GM21619 (cell line): ENCODE measurements at regions not wholly inside any gene's neighbourhood (a gene's known extent, or its start where the extent isn't known, plus 50 kb on each side); places are given as distances from the start of the nearest gene placed in this dataset.
"Not testable (repeated sequence)": the region's sequence is repeated elsewhere in the genome, so short reads cannot be mapped to it uniquely, and the experiment has no call there.

Experiments used
- ATAC-seq: cut with Tn5 transposase; IDR thresholded peaks from one replicate; pipeline ENCODE4 v1.9.1; 2021; ENCODE audit not compliant: unreplicated experiment

GRCh38 chr12:118536306-118536906, 160.1 kb downstream of the SUDS3 start:
- no peak for ATAC-seq

GRCh38 chr12:118537481-118537917, 161.1 kb downstream of the SUDS3 start:
- no peak for ATAC-seq

GRCh38 chr12:118541071-118541470, 164.7 kb downstream of the SUDS3 start:
- ATAC-seq: no peak

- no peak for ATAC-seq
Measured at GRCh38 chr12:118541934-118542333, 165.6 kb downstream of the SUDS3 start.

- no peak for ATAC-seq
Measured at GRCh38 chr12:118543651-118544050, 167.3 kb downstream of the SUDS3 start.

GRCh38 chr12:118544569-118544968, 168.2 kb downstream of the SUDS3 start:
- no peak for ATAC-seq

GRCh38 chr12:118547606-118548005, 171.3 kb downstream of the SUDS3 start:
- not testable (repeated sequence) for ATAC-seq

GRCh38 chr12:118548887-118549509, 172.6 kb downstream of the SUDS3 start:
- ATAC-seq: no peak

GRCh38 chr12:118549510-118549980, 173.2 kb downstream of the SUDS3 start:
- no peak for ATAC-seq

- ATAC-seq: no peak
Measured at GRCh38 chr12:118553856-118554504, 177.6 kb downstream of the SUDS3 start.

- ATAC-seq: no peak
Measured at GRCh38 chr12:118558941-118559340, 182.6 kb downstream of the SUDS3 start.

GRCh38 chr12:118560733-118561132, 184.4 kb downstream of the SUDS3 start:
- ATAC-seq: no peak

- ATAC-seq: no peak
Measured at GRCh38 chr12:118571730-118572129, 195.4 kb downstream of the SUDS3 start.

- no peak for ATAC-seq
Measured at GRCh38 chr12:118574288-118574687, 197.9 kb downstream of the SUDS3 start.

- no peak for ATAC-seq
Measured at GRCh38 chr12:118575730-118576129, 199.4 kb downstream of the SUDS3 start.

GRCh38 chr12:118581371-118581770, 205.0 kb downstream of the SUDS3 start:
- no peak for ATAC-seq

- ATAC-seq: no peak
Measured at GRCh38 chr12:118582863-118583262, 206.5 kb downstream of the SUDS3 start.

- ATAC-seq: no peak
Measured at GRCh38 chr12:118586433-118586832, 210.1 kb downstream of the SUDS3 start.

GRCh38 chr12:118589162-118589561, 212.8 kb downstream of the SUDS3 start:
- no peak for ATAC-seq

- ATAC-seq: no peak
Measured at GRCh38 chr12:118590406-118591150, 214.2 kb downstream of the SUDS3 start.

GRCh38 chr12:118603610-118604361, 227.4 kb downstream of the SUDS3 start:
- no peak for ATAC-seq
